HCT116 (cell line): ENCODE measurements at regions not wholly inside any gene's neighbourhood (a gene's known extent, or its start where the extent isn't known, plus 50 kb on each side); places are given as distances from the start of the nearest gene placed in this dataset.

ENCODE experiments used
- ATAC-seq: fragments of 200-7000 bp; cut with Tn5 transposase; 2 replicates; pipeline ENCODE4 v1.9.1; 2020; ENCODE audit warnings: mild to moderate bottlenecking, moderate library complexity
- BruUV-seq: library from RNA; stranded (reverse); fragments of 400-500 nt; replicated peaks from 2 replicates; lab custom pipeline; 2021; lab: Mats Ljungman, UMichigan
- CTCF ChIA-PET: fragments of 300-600 bp; sonication (Branson Sonifier 250); formaldehyde crosslinking; loops from one replicate; lab custom pipeline; 2021; ENCODE audit warnings: antibody characterized with exemption; lab: Charles Lee
- POLR2A ChIA-PET: fragments of 300-600, 350-600 bp; sonication (Branson Sonifier 250); formaldehyde crosslinking; loops from one replicate; lab custom pipeline; 2021; ENCODE audit warnings: antibody characterized with exemption; lab: Charles Lee
- RAD21 ChIA-PET, 2 experiments: fragments of 300-600 bp; sonication (Branson Sonifier 250); formaldehyde crosslinking; loops; one replicate each; lab custom pipeline; 2023; ENCODE audit warnings: low total read pairs in 2 of 2; ENCODE audit not compliant: uncharacterized antibody in 2 of 2, unreplicated experiment in 2 of 2, low non-redundant PET in 1 of 2; lab: Charles Lee
- DNase-seq: peaks from one replicate; pipeline ENCODE4 v3.0.0-alpha.2; 2010; ENCODE audit warnings: low read depth, low spot score
- H2AFZ ChIP-seq: fragments of 200-600 bp; shearing (Covaris generic), sonication (generic); 2 replicates; pipeline ENCODE4 v1.6.1; 2017; ENCODE audit warnings: low read depth, mixed run types, mixed read lengths, antibody characterized with exemption, low read length; ENCODE audit not compliant: poor library complexity, severe bottlenecking
- H3K27ac ChIP-seq: 2 replicates; pipeline ENCODE4 v1.5.1; 2012; ENCODE audit warnings: low read depth, low read length
- H3K27me3 ChIP-seq: fragments of 200-600 bp; sonication (generic); 2 replicates; pipeline ENCODE4 v1.6.1; 2016; ENCODE audit warnings: mixed run types, low read length, mixed read lengths; ENCODE audit not compliant: insufficient read depth
- H3K36me3 ChIP-seq, 2 experiments: fragments of 200-500 bp in 1 of 2; fragments of 200-600 bp in 1 of 2; sonication (Bioruptor generic) in 1 of 2; sonication (generic) in 1 of 2; 2 replicates each; pipeline versions ENCODE4 v1.5.1 to v1.6.1; 2014 to 2016; ENCODE audit warnings: low read length in 2 of 2, inconsistent platforms in 1 of 2, mixed read lengths in 1 of 2, mixed run types in 1 of 2; ENCODE audit not compliant: insufficient read depth in 2 of 2, control insufficient read depth in 1 of 2
- H3K4me1 ChIP-seq, 2 experiments: fragments of 200-600 bp in 1 of 2; sonication (generic) in 1 of 2; 2 replicates each; pipeline versions ENCODE4 v1.5.1 to v1.6.1; 2012 to 2017; ENCODE audit warnings: low read length in 2 of 2, inconsistent platforms in 1 of 2, mild to moderate bottlenecking in 1 of 2, mixed read lengths in 1 of 2, mixed run types in 1 of 2, moderate library complexity in 1 of 2; ENCODE audit not compliant: insufficient read depth in 2 of 2, control insufficient read depth in 1 of 2
- H3K4me2 ChIP-seq: fragments of 200-600 bp; sonication (generic); 2 replicates; pipeline ENCODE4 v1.6.1; 2017; ENCODE audit warnings: mixed run types, low read length, mixed read lengths
- H3K4me3 ChIP-seq, 2 experiments: fragments of 200-600 bp in 1 of 2; sonication (generic) in 1 of 2; replicated peaks in 1 of 2; 2 replicates each; pipeline ENCODE4 v1.5.1; 2011 to 2016; ENCODE audit warnings: low read length in 2 of 2, control low read depth in 1 of 2, low read depth in 1 of 2, mild to moderate bottlenecking in 1 of 2, mixed read lengths in 1 of 2, mixed run types in 1 of 2
- H3K79me2 ChIP-seq: fragments of 200-600 bp; sonication (generic); 2 replicates; pipeline ENCODE4 v1.6.1; 2017; ENCODE audit warnings: mild to moderate bottlenecking, mixed run types, low read length, moderate library complexity, mixed read lengths; ENCODE audit not compliant: insufficient read depth
- H3K9ac ChIP-seq: fragments of 200-600 bp; sonication (generic); 2 replicates; pipeline ENCODE4 v1.6.1; 2016; ENCODE audit warnings: low read length, mixed read lengths
- H3K9me2 ChIP-seq: fragments of 200-600 bp; sonication (generic), shearing (Covaris generic); 2 replicates; pipeline ENCODE4 v1.6.1; 2017; ENCODE audit warnings: mixed run types, mild to moderate bottlenecking, moderate library complexity; ENCODE audit not compliant: insufficient read depth
- H3K9me3 ChIP-seq, 2 experiments: fragments of 200-500 bp in 1 of 2; fragments of 200-600 bp in 1 of 2; sonication (Bioruptor generic) in 1 of 2; sonication (generic) in 1 of 2; 2 replicates each; pipeline ENCODE4 v1.6.1; 2014 to 2017; ENCODE audit warnings: low read length in 2 of 2, mixed read lengths in 2 of 2, inconsistent platforms in 1 of 2, low read depth in 1 of 2, mild to moderate bottlenecking in 1 of 2, mixed run types in 1 of 2, moderate library complexity in 1 of 2; ENCODE audit not compliant: control insufficient read depth in 1 of 2, insufficient read depth in 1 of 2
- H4K20me1 ChIP-seq: fragments of 200-600 bp; sonication (generic), shearing (Covaris generic); 2 replicates; pipeline ENCODE4 v1.6.1; 2017; ENCODE audit warnings: mixed run types, mild to moderate bottlenecking, moderate library complexity; ENCODE audit not compliant: insufficient read depth
- CBX3 ChIP-seq: IDR thresholded peaks from 2 replicates; pipeline ENCODE4 v1.6.1; 2012; ENCODE audit warnings: low read depth
- CTCF ChIP-seq, 3 experiments: fragments of 200-600 bp in 1 of 3; sonication (generic) in 1 of 3; IDR thresholded peaks in 2 of 3; conservative IDR thresholded peaks in 1 of 3; 2 replicates each; pipeline ENCODE4 v1.5.1; 2012 to 2017; ENCODE audit warnings: low read depth in 2 of 3, low read length in 2 of 3, antibody characterized with exemption in 1 of 3, borderline replicate concordance in 1 of 3, control low read depth in 1 of 3, mild to moderate bottlenecking in 1 of 3, mixed read lengths in 1 of 3, mixed run types in 1 of 3, moderate library complexity in 1 of 3; ENCODE audit not compliant: insufficient read depth in 1 of 3
- EGR1 ChIP-seq: IDR thresholded peaks from 2 replicates; pipeline ENCODE4 v1.6.1; 2012; ENCODE audit warnings: low read depth
- ELF1 ChIP-seq: IDR thresholded peaks from 2 replicates; pipeline ENCODE4 v1.6.1; 2012; ENCODE audit warnings: low read depth, borderline replicate concordance
- EZH2 ChIP-seq: fragments of 200-600 bp; sonication (generic); IDR thresholded peaks from 2 replicates; pipeline ENCODE4 v1.6.1; 2017; ENCODE audit warnings: antibody characterized with exemption, mixed run types
- EZH2phosphoT487 ChIP-seq: fragments of 200-600 bp; IDR thresholded peaks from 2 replicates; pipeline ENCODE4 v1.6.1; 2018; ENCODE audit warnings: antibody characterized with exemption, borderline replicate concordance
- FOSL1 ChIP-seq: IDR thresholded peaks from 2 replicates; pipeline ENCODE4 v1.6.1; 2012; ENCODE audit warnings: low read depth
- JUND ChIP-seq: IDR thresholded peaks from 2 replicates; pipeline ENCODE4 v1.6.1; 2012
- MAX ChIP-seq: IDR thresholded peaks from 2 replicates; pipeline ENCODE4 v1.6.1; 2012
- POLR2A ChIP-seq: IDR thresholded peaks from 2 replicates; pipeline ENCODE4 v1.7.0; 2011; ENCODE audit warnings: borderline replicate concordance; ENCODE audit not compliant: insufficient read depth, insufficient read length; ENCODE audit errors: extremely low read depth
- POLR2AphosphoS5 ChIP-seq: IDR thresholded peaks from 2 replicates; pipeline ENCODE4 v1.6.1; 2011; ENCODE audit warnings: mild to moderate bottlenecking, low read depth, low read length, moderate library complexity
- RAD21 ChIP-seq: IDR thresholded peaks from 2 replicates; pipeline ENCODE4 v1.6.1; 2012; ENCODE audit warnings: low read depth, mild to moderate bottlenecking
- SIN3A ChIP-seq: IDR thresholded peaks from 2 replicates; pipeline ENCODE4 v1.6.1; 2012; ENCODE audit warnings: low read depth
- SP1 ChIP-seq: IDR thresholded peaks from 2 replicates; pipeline ENCODE4 v1.6.1; 2012; ENCODE audit warnings: low read depth
- TCF7L2 ChIP-seq: IDR thresholded peaks from 2 replicates; pipeline ENCODE4 v1.7.0; 2011; ENCODE audit warnings: borderline replicate concordance, inconsistent platforms; ENCODE audit not compliant: insufficient read depth, insufficient read length; ENCODE audit errors: extremely low read depth
- ZFX ChIP-seq: fragments of 450-650 bp; IDR thresholded peaks from 2 replicates; pipeline ENCODE4 v1.6.1; 2017
- ZNF274 ChIP-seq: fragments of 200-500 bp; sonication (Bioruptor generic); IDR thresholded peaks from 2 replicates; pipeline ENCODE4 v1.6.1; 2014; ENCODE audit warnings: mild to moderate bottlenecking, low read depth, low read length, inconsistent platforms
- intact Hi-C: fragments of 100-400 bp; cut with micrococcal nuclease; formaldehyde crosslinking; loops from 2 replicates; pipeline ENCODE4 v1.10.0; 2022
- TF ChIP-seq, protein P1 (sequence below): IDR thresholded peaks from 2 replicates; pipeline ENCODE4 v1.6.1; 2012; ENCODE audit warnings: low read depth

- no peak for TF ChIP-seq JUND
- no peak for TF ChIP-seq EGR1
- TF ChIP-seq EZH2: no peak
- TF ChIP-seq POLR2A: no peak
- TF ChIP-seq FOSL1: no peak
- TF ChIP-seq, all 23 proteins: peak for 0
Measured at GRCh38 chr7:94160719-94161435, 156.7 kb upstream of the BET1 start (continued).

GRCh38 chr7:94161476-94161875 is 157.3 kb upstream of the BET1 start:
- TF ChIP-seq, protein P1, sequence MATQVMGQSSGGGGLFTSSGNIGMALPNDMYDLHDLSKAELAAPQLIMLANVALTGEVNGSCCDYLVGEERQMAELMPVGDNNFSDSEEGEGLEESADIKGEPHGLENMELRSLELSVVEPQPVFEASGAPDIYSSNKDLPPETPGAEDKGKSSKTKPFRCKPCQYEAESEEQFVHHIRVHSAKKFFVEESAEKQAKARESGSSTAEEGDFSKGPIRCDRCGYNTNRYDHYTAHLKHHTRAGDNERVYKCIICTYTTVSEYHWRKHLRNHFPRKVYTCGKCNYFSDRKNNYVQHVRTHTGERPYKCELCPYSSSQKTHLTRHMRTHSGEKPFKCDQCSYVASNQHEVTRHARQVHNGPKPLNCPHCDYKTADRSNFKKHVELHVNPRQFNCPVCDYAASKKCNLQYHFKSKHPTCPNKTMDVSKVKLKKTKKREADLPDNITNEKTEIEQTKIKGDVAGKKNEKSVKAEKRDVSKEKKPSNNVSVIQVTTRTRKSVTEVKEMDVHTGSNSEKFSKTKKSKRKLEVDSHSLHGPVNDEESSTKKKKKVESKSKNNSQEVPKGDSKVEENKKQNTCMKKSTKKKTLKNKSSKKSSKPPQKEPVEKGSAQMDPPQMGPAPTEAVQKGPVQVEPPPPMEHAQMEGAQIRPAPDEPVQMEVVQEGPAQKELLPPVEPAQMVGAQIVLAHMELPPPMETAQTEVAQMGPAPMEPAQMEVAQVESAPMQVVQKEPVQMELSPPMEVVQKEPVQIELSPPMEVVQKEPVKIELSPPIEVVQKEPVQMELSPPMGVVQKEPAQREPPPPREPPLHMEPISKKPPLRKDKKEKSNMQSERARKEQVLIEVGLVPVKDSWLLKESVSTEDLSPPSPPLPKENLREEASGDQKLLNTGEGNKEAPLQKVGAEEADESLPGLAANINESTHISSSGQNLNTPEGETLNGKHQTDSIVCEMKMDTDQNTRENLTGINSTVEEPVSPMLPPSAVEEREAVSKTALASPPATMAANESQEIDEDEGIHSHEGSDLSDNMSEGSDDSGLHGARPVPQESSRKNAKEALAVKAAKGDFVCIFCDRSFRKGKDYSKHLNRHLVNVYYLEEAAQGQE: no peak
- TF ChIP-seq EZH2phosphoT487: no peak
- TF ChIP-seq CTCF (IDR thresholded peaks at IDR 0.05 in 2 of 3, conservative IDR thresholded peaks at IDR 0.05 in 1 of 3; ENCODE audit: borderline replicate concordance in 1 of 3, insufficient read depth in 1 of 3, low read depth in 2 of 3, low read length in 2 of 3): no peak
- no peak for TF ChIP-seq TCF7L2
- TF ChIP-seq CBX3: no peak
- no peak for TF ChIP-seq FOSL1
- TF ChIP-seq EZH2: no peak
- TF ChIP-seq RAD21: no peak
- TF ChIP-seq ZFX: no peak
- TF ChIP-seq JUND: no peak
- no peak for TF ChIP-seq SIN3A
- no peak for TF ChIP-seq POLR2A
- no peak for TF ChIP-seq POLR2AphosphoS5
- no peak for TF ChIP-seq EGR1
- TF ChIP-seq MAX: no peak
- TF ChIP-seq SP1: no peak
- no peak for TF ChIP-seq ELF1
- TF ChIP-seq ZNF274: no peak
- intact Hi-C loops: no loop called here
- ChIA-PET RAD21 (no interaction called here), CTCF (no interaction called here), POLR2A (no interaction called here)
- Histone ChIP-seq H3K36me3 (no peaks in the 10 kb centered on the region), H3K9ac (no peak overlapping the region), H4K20me1 (no peaks in the 10 kb centered on the region), H3K4me1 (no peaks in the 10 kb centered on the region), H3K9me2 (no peaks in the 10 kb centered on the region), H3K4me2 (no peak overlapping the region), H3K27me3 (no peaks in the 10 kb centered on the region), H3K4me3 (no peak overlapping the region), H3K9me3 (no peaks in the 10 kb centered on the region), H2AFZ (no peak overlapping the region), H3K27ac (no peak overlapping the region), H3K79me2 (no peaks in the 10 kb centered on the region)
- no TSS peak for BruUV-seq
- no peak for DNase-seq
- ATAC-seq: no peak
